ENCODE measurements at regions not wholly inside any gene's neighbourhood (a gene's known extent, or its start where the extent isn't known, plus 50 kb on each side); places are given as distances from the start of the nearest gene placed in this dataset.

DNA sequence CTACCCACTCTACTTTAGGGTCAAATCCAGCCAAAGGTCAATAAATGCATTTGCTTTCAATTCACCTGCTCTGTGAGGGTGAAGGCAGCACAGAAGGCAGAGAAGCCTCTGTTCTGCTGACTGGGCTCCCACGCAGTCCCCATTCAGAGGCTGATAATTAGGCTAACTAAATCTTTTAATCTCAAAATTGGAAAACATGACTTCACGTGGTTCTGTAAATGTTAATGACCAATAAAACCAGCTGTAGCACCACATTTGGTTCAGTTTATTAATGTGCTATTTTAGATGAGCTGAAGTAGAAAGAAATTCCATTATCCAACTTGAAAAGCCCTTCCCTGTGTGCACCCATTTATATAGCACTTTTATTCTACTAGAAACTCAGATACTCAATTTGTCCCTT, 310.6 kb downstream of the C1D start:
- Histone ChIP-seq H3K9ac (ENCODE audit: low read length) (no peak overlapping the region), H3K9me2 (replicated peaks; ENCODE audit: insufficient read depth, low read length) (no peaks in the 10 kb centered on the region), H3K9me3 (ENCODE audit: low read length) (no peaks in the 10 kb centered on the region), H3K4me1 (ENCODE audit: low read length) (peaks cover 20% of the 10 kb centered on the region), H3K36me3 (ENCODE audit: insufficient read depth, low read length) (no peaks in the 10 kb centered on the region), H3K27me3 (ENCODE audit: low read length) (no peaks in the 10 kb centered on the region), H2AFZ (ENCODE audit: low read length) (no peak overlapping the region), H3K4me3 (ENCODE audit: low read length) (no peak overlapping the region), H3K79me2 (ENCODE audit: low read length) (no peaks in the 10 kb centered on the region), H4K20me1 (ENCODE audit: insufficient read depth, low read depth, low read length) (no peaks in the 10 kb centered on the region), H3K27ac (ENCODE audit: low read length) (no peak overlapping the region), H3K4me2 (ENCODE audit: low read depth, low read length, poor library complexity, severe bottlenecking) (no peak overlapping the region)
- no peak for DNase-seq

- H3K9ac ChIP-seq (ENCODE audit: low read length) = no peak overlapping the region
- H3K4me3 ChIP-seq (ENCODE audit: low read length) = no peak overlapping the region
- peaks cover 20% of the 10 kb centered on the region for H3K4me1 ChIP-seq (ENCODE audit: low read length)
- no peaks in the 10 kb centered on the region for H3K9me2 ChIP-seq (replicated peaks; ENCODE audit: insufficient read depth, low read length)
- H3K4me2 ChIP-seq (ENCODE audit: low read depth, low read length, poor library complexity, severe bottlenecking) = no peak overlapping the region
- H3K36me3 ChIP-seq (ENCODE audit: insufficient read depth, low read length) = no peaks in the 10 kb centered on the region
- no peak overlapping the region for H2AFZ ChIP-seq (ENCODE audit: low read length)
- no peaks in the 10 kb centered on the region for H3K9me3 ChIP-seq (ENCODE audit: low read length)
- H3K27ac ChIP-seq (ENCODE audit: low read length) = no peak overlapping the region
- H4K20me1 ChIP-seq (ENCODE audit: insufficient read depth, low read depth, low read length) = no peaks in the 10 kb centered on the region
- DNase-seq = no peak
- H3K79me2 ChIP-seq (ENCODE audit: low read length) = no peaks in the 10 kb centered on the region
- H3K27me3 ChIP-seq (ENCODE audit: low read length) = no peaks in the 10 kb centered on the region
Observed at GRCh38 chr2:67752969-67753368, 309.8 kb downstream of the C1D start.

- no peak for DNase-seq
Observed at GRCh38 chr2:67755156-67755882, 307.5 kb downstream of the C1D start.

DNA sequence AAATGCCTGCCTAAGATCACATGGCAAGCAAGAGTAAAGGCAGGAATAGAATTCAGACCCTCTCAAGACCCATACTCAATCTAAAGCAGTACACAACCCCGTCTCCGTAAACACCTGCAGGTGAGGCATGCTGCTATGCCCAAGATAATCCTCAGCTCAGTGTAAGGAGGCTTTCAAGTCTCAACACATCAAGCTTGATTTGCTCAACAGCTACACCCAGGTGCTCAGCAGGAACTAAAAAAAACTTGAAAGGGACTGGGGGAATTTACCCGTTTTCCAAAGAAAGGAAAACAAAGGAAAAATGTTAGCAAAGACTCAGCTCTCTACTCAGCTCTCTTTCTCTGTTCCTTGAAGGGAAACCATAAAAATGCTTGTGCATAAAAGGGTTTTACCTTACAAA, 301.8 kb downstream of the C1D start:
- Histone ChIP-seq H3K4me3 (ENCODE audit: low read length) (no peak overlapping the region), H3K9me3 (ENCODE audit: low read length) (peaks cover 7% of the 10 kb centered on the region), H4K20me1 (ENCODE audit: insufficient read depth, low read depth, low read length) (no peaks in the 10 kb centered on the region), H2AFZ (ENCODE audit: low read length) (no peak overlapping the region), H3K4me1 (ENCODE audit: low read length) (peaks cover 22% of the 10 kb centered on the region), H3K36me3 (ENCODE audit: insufficient read depth, low read length) (peaks cover 4% of the 10 kb centered on the region; the same call in 1 of the 2 replicates), H3K27ac (ENCODE audit: low read length) (no peak overlapping the region), H3K9me2 (replicated peaks; ENCODE audit: insufficient read depth, low read length) (no peaks in the 10 kb centered on the region), H3K4me2 (ENCODE audit: low read depth, low read length, poor library complexity, severe bottlenecking) (no peak overlapping the region), H3K27me3 (ENCODE audit: low read length) (peaks cover 4% of the 10 kb centered on the region; the same call in 1 of the 2 replicates), H3K79me2 (ENCODE audit: low read length) (no peaks in the 10 kb centered on the region), H3K9ac (ENCODE audit: low read length) (no peak overlapping the region)
- no peak for DNase-seq

More at GRCh38 chr2:67755156-67755882, 307.5 kb downstream of the C1D start:
- H2AFZ ChIP-seq (ENCODE audit: low read length) = no peak overlapping the region; the same call in 1 of the 2 replicates
- H3K9ac ChIP-seq (ENCODE audit: low read length) = no peak overlapping the region
- no peaks in the 10 kb centered on the region for H4K20me1 ChIP-seq (ENCODE audit: insufficient read depth, low read depth, low read length)
- peaks cover 18% of the 10 kb centered on the region for H3K4me1 ChIP-seq (ENCODE audit: low read length)
- H3K4me3 ChIP-seq (ENCODE audit: low read length) = no peak overlapping the region
- no peaks in the 10 kb centered on the region for H3K9me2 ChIP-seq (replicated peaks; ENCODE audit: insufficient read depth, low read length)
- no peak overlapping the region for H3K4me2 ChIP-seq (ENCODE audit: low read depth, low read length, poor library complexity, severe bottlenecking)
- no peaks in the 10 kb centered on the region for H3K27me3 ChIP-seq (ENCODE audit: low read length)
- no peaks in the 10 kb centered on the region for H3K36me3 ChIP-seq (ENCODE audit: insufficient read depth, low read length)
- no peaks in the 10 kb centered on the region for H3K9me3 ChIP-seq (ENCODE audit: low read length)
- H3K79me2 ChIP-seq (ENCODE audit: low read length) = no peaks in the 10 kb centered on the region
- no peak overlapping the region for H3K27ac ChIP-seq (ENCODE audit: low read length)

DNA sequence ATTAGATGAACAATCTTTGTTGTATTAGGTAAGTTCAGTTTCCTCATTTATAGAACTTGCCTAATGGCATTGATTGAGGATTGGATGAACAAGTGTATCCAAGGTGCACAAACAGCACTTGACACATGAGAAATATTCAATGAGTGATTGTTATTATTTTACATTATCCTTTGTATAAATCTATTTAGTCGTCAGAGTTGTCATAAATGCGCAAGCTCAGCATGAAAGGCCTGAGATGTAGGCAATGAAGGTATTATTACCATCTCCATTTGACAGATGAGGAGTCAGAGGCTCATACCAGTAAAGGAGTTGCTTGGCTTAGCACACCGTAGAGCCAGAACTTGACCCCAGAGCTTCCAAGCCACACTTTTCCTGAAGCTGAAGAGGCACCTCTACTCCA, 291.4 kb downstream of the C1D start:
- Histone ChIP-seq H3K9me2 (replicated peaks; ENCODE audit: insufficient read depth, low read length) (no peaks in the 10 kb centered on the region), H3K79me2 (ENCODE audit: low read length) (no peaks in the 10 kb centered on the region), H3K9ac (ENCODE audit: low read length) (no peak overlapping the region), H3K4me2 (ENCODE audit: low read depth, low read length, poor library complexity, severe bottlenecking) (no peak overlapping the region), H4K20me1 (ENCODE audit: insufficient read depth, low read depth, low read length) (no peaks in the 10 kb centered on the region), H3K27me3 (ENCODE audit: low read length) (no peaks in the 10 kb centered on the region), H3K4me1 (ENCODE audit: low read length) (peaks cover 10% of the 10 kb centered on the region), H3K4me3 (ENCODE audit: low read length) (no peak overlapping the region), H3K27ac (ENCODE audit: low read length) (no peak overlapping the region), H2AFZ (ENCODE audit: low read length) (no peak overlapping the region), H3K36me3 (ENCODE audit: insufficient read depth, low read length) (no peaks in the 10 kb centered on the region), H3K9me3 (ENCODE audit: low read length) (no peaks in the 10 kb centered on the region)
- no peak for DNase-seq

- no peak overlapping the region for H2AFZ ChIP-seq (ENCODE audit: low read length)
- H3K79me2 ChIP-seq (ENCODE audit: low read length) = no peaks in the 10 kb centered on the region
- no peaks in the 10 kb centered on the region for H3K9me2 ChIP-seq (replicated peaks; ENCODE audit: insufficient read depth, low read length)
- H3K4me2 ChIP-seq (ENCODE audit: low read depth, low read length, poor library complexity, severe bottlenecking) = no peak overlapping the region
- no peak overlapping the region for H3K4me3 ChIP-seq (ENCODE audit: low read length)
- peaks cover 19% of the 10 kb centered on the region for H3K4me1 ChIP-seq (ENCODE audit: low read length)
- H3K9ac ChIP-seq (ENCODE audit: low read length) = no peak overlapping the region
- H4K20me1 ChIP-seq (ENCODE audit: insufficient read depth, low read depth, low read length) = no peaks in the 10 kb centered on the region
- H3K36me3 ChIP-seq (ENCODE audit: insufficient read depth, low read length) = no peaks in the 10 kb centered on the region; the same call in 1 of the 2 replicates
- no peak for DNase-seq
- no peaks in the 10 kb centered on the region for H3K9me3 ChIP-seq (ENCODE audit: low read length)
- no peaks in the 10 kb centered on the region for H3K27me3 ChIP-seq (ENCODE audit: low read length)
- no peak overlapping the region for H3K27ac ChIP-seq (ENCODE audit: low read length)
Observed at GRCh38 chr2:67772216-67773170, 290.3 kb downstream of the C1D start.

GRCh38 chr2:67773851-67774250, 289.0 kb downstream of the C1D start:
- no peak overlapping the region for H3K9ac ChIP-seq (ENCODE audit: low read length)
- no peak overlapping the region for H3K4me3 ChIP-seq (ENCODE audit: low read length)
- no peaks in the 10 kb centered on the region for H3K9me3 ChIP-seq (ENCODE audit: low read length)
- no peaks in the 10 kb centered on the region for H4K20me1 ChIP-seq (ENCODE audit: insufficient read depth, low read depth, low read length)
- H3K79me2 ChIP-seq (ENCODE audit: low read length) = no peaks in the 10 kb centered on the region
- no peaks in the 10 kb centered on the region for H3K9me2 ChIP-seq (replicated peaks; ENCODE audit: insufficient read depth, low read length)
- H2AFZ ChIP-seq (ENCODE audit: low read length) = peak overlapping the region; percentile 4; the same call in 1 of the 2 replicates
- no peak for DNase-seq
- no peak overlapping the region for H3K4me2 ChIP-seq (ENCODE audit: low read depth, low read length, poor library complexity, severe bottlenecking)
- no peaks in the 10 kb centered on the region for H3K27me3 ChIP-seq (ENCODE audit: low read length)
- H3K4me1 ChIP-seq (ENCODE audit: low read length) = peaks cover 20% of the 10 kb centered on the region
- no peaks in the 10 kb centered on the region; the same call in 1 of the 2 replicates for H3K36me3 ChIP-seq (ENCODE audit: insufficient read depth, low read length)
- H3K27ac ChIP-seq (ENCODE audit: low read length) = no peak overlapping the region

DNA sequence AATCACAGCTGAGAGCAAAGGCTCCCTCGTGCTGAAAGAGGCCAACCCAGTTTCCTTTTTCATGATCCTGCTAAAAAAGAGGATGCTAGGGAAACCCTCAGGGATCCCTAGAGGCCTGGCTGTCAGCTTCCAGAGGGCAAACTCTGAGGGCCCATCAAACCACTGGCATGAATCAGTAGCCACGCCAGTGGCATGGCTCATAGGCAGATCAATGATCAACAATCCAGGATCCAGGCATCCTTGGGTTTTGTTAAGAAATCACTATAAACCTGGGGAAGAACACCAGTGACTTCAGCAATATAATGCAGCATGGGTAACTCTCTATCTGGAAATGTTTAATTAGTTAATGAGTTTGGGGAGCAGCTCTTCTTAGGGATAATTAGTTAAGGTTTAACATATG, 286.5 kb downstream of the C1D start:
- Histone ChIP-seq H3K4me1 (ENCODE audit: low read length) (peaks cover 24% of the 10 kb centered on the region), H3K9me3 (ENCODE audit: low read length) (no peaks in the 10 kb centered on the region), H3K4me3 (ENCODE audit: low read length) (no peak overlapping the region), H2AFZ (ENCODE audit: low read length) (no peak overlapping the region), H3K27me3 (ENCODE audit: low read length) (no peaks in the 10 kb centered on the region), H3K9me2 (replicated peaks; ENCODE audit: insufficient read depth, low read length) (no peaks in the 10 kb centered on the region), H3K27ac (ENCODE audit: low read length) (no peak overlapping the region), H3K4me2 (ENCODE audit: low read depth, low read length, poor library complexity, severe bottlenecking) (no peak overlapping the region), H3K36me3 (ENCODE audit: insufficient read depth, low read length) (no peaks in the 10 kb centered on the region; the same call in 1 of the 2 replicates), H4K20me1 (ENCODE audit: insufficient read depth, low read depth, low read length) (no peaks in the 10 kb centered on the region), H3K9ac (ENCODE audit: low read length) (no peak overlapping the region), H3K79me2 (ENCODE audit: low read length) (no peaks in the 10 kb centered on the region)
- no peak for DNase-seq

Measured in Karpas-422 (cell line).